H1 (cell line): ENCODE measurements at regions not wholly inside any gene's neighbourhood (a gene's known extent, or its start where the extent isn't known, plus 50 kb on each side); places are given as distances from the start of the nearest gene placed in this dataset.

Experiments
- CHD2 ChIP-seq: IDR thresholded peaks from 2 replicates; pipeline ENCODE4 v1.6.1; 2012; ENCODE audit warnings: low read length, improper control_type of control experiment
- CTBP2 ChIP-seq: IDR thresholded peaks from 2 replicates; pipeline ENCODE4 v1.7.0; 2011; ENCODE audit warnings: borderline replicate concordance, mild to moderate bottlenecking, moderate library complexity, mixed read lengths, low read length; ENCODE audit not compliant: insufficient read depth, insufficient read length
- USF2 ChIP-seq: IDR thresholded peaks from 2 replicates; pipeline ENCODE4 v1.6.1; 2011; ENCODE audit warnings: low read length, improper control_type of control experiment

GRCh38 chr10:32131388-32131787, 75.2 kb upstream of the KIF5B start (continued):
- no peak for TF ChIP-seq USF2
- no peak for TF ChIP-seq CTBP2
- no peak for TF ChIP-seq CHD2
- TF ChIP-seq, all 59 proteins: peak for 0
